GM18502 (cell line): ENCODE measurements at regions not wholly inside any gene's neighbourhood (a gene's known extent, or its start where the extent isn't known, plus 50 kb on each side); places are given as distances from the start of the nearest gene placed in this dataset.

Experiments
- ATAC-seq: cut with Tn5 transposase; IDR thresholded peaks from one replicate; pipeline ENCODE4 v1.9.1; 2021; ENCODE audit warnings: mild to moderate bottlenecking; ENCODE audit not compliant: unreplicated experiment, poor library complexity

GRCh38 chr1:69284508-69284907 lies 283.2 kb upstream of the LRRC7 start:
- ATAC-seq = no peak

- ATAC-seq = no peak
Measured at GRCh38 chr1:69288416-69288815, 279.3 kb upstream of the LRRC7 start.

GRCh38 chr1:69290291-69290690 lies 277.4 kb upstream of the LRRC7 start:
- ATAC-seq = no peak

- no peak for ATAC-seq
Measured at GRCh38 chr1:69291541-69291940, 276.2 kb upstream of the LRRC7 start.

- ATAC-seq = no peak
Measured at GRCh38 chr1:69292833-69293232, 274.9 kb upstream of the LRRC7 start.

GRCh38 chr1:69294171-69294570 lies 273.6 kb upstream of the LRRC7 start:
- no peak for ATAC-seq

GRCh38 chr1:69295265-69295664 lies 272.5 kb upstream of the LRRC7 start:
- ATAC-seq = no peak

- no peak for ATAC-seq
Measured at GRCh38 chr1:69305621-69306020, 262.1 kb upstream of the LRRC7 start.

GRCh38 chr1:69312055-69312732 lies 255.5 kb upstream of the LRRC7 start:
- ATAC-seq = no peak

- ATAC-seq = no peak
Measured at GRCh38 chr1:69313118-69313517, 254.6 kb upstream of the LRRC7 start.

- no peak for ATAC-seq
Measured at GRCh38 chr1:69315416-69315815, 252.3 kb upstream of the LRRC7 start.

GRCh38 chr1:69315823-69316222 lies 251.9 kb upstream of the LRRC7 start:
- no peak for ATAC-seq

GRCh38 chr1:69319287-69319686 lies 248.4 kb upstream of the LRRC7 start:
- ATAC-seq = no peak

GRCh38 chr1:69320757-69321211 lies 246.9 kb upstream of the LRRC7 start:
- peak; percentile 77 for ATAC-seq

GRCh38 chr1:69321311-69321710 lies 246.4 kb upstream of the LRRC7 start:
- no peak for ATAC-seq

GRCh38 chr1:69328186-69328585 lies 239.5 kb upstream of the LRRC7 start:
- ATAC-seq = no peak

- no peak for ATAC-seq
Measured at GRCh38 chr1:69363236-69363635, 204.5 kb upstream of the LRRC7 start.

- ATAC-seq = no peak
Measured at GRCh38 chr1:69373520-69373919, 194.2 kb upstream of the LRRC7 start.

GRCh38 chr1:69376408-69376807 lies 191.3 kb upstream of the LRRC7 start:
- ATAC-seq = no peak

- ATAC-seq = no peak
Measured at GRCh38 chr1:69377507-69377906, 190.2 kb upstream of the LRRC7 start.

GRCh38 chr1:69388044-69388443 lies 179.7 kb upstream of the LRRC7 start:
- no peak for ATAC-seq

- ATAC-seq = no peak
Measured at GRCh38 chr1:69400128-69400527, 167.6 kb upstream of the LRRC7 start.

- no peak for ATAC-seq
Measured at GRCh38 chr1:69401879-69402278, 165.8 kb upstream of the LRRC7 start.
